ENCODE measurements at regions not wholly inside any gene's neighbourhood (a gene's known extent, or its start where the extent isn't known, plus 50 kb on each side); places are given as distances from the start of the nearest gene placed in this dataset.

GRCh38 chr6:66970373-66970772, 1263.3 kb upstream of the EYS start:
- Histone ChIP-seq H3K27ac (no peak overlapping the region), H3K4me3 (ENCODE audit: low read depth, low read length) (no peak overlapping the region), H3K36me3 (replicated peaks) (no peaks in the 10 kb centered on the region), H3K27me3 (replicated peaks) (no peaks in the 10 kb centered on the region)
- in situ Hi-C loops (cut with HindIII; ENCODE audit: low pct_ligation_motif_present, low sequenced_read_pairs): no loop called here
- no peak for DNase-seq
- no peak for TF ChIP-seq CTCF (IDR thresholded peaks at IDR 0.05; ENCODE audit: low read depth, low read length, missing control alignments)

GRCh38 chr6:66965227-66965626, 1258.2 kb upstream of the EYS start:
- in situ Hi-C loops (cut with HindIII; ENCODE audit: low pct_ligation_motif_present, low sequenced_read_pairs): no loop called here
- no peak for DNase-seq
- no peak overlapping the region for H3K27ac ChIP-seq
- no peak for TF ChIP-seq CTCF (IDR thresholded peaks at IDR 0.05; ENCODE audit: low read depth, low read length, missing control alignments)
- H3K4me3 ChIP-seq (ENCODE audit: low read depth, low read length): no peak overlapping the region
- no peaks in the 10 kb centered on the region for H3K27me3 ChIP-seq (replicated peaks)
- no peaks in the 10 kb centered on the region for H3K36me3 ChIP-seq (replicated peaks)

- no peak overlapping the region for H3K27ac ChIP-seq
- in situ Hi-C loops (cut with HindIII; ENCODE audit: low pct_ligation_motif_present, low sequenced_read_pairs): no loop called here
- H3K36me3 ChIP-seq (replicated peaks): no peaks in the 10 kb centered on the region
- TF ChIP-seq CTCF (IDR thresholded peaks at IDR 0.05; ENCODE audit: low read depth, low read length, missing control alignments): no peak
- no peak for DNase-seq
- no peak overlapping the region for H3K4me3 ChIP-seq (ENCODE audit: low read depth, low read length)
- H3K27me3 ChIP-seq (replicated peaks): no peaks in the 10 kb centered on the region
Measured at GRCh38 chr6:66964216-66964615, 1257.2 kb upstream of the EYS start.

GRCh38 chr6:66962082-66962481, 1255.1 kb upstream of the EYS start:
- no peak for TF ChIP-seq CTCF (IDR thresholded peaks at IDR 0.05; ENCODE audit: low read depth, low read length, missing control alignments)
- Histone ChIP-seq H3K4me3 (ENCODE audit: low read depth, low read length) (no peak overlapping the region), H3K36me3 (replicated peaks) (no peaks in the 10 kb centered on the region), H3K27me3 (replicated peaks) (no peaks in the 10 kb centered on the region), H3K27ac (no peak overlapping the region)
- no peak for DNase-seq
- in situ Hi-C loops (cut with HindIII; ENCODE audit: low pct_ligation_motif_present, low sequenced_read_pairs): no loop called here

- no peak for DNase-seq
- H3K27ac ChIP-seq: no peak overlapping the region
- in situ Hi-C loops (cut with HindIII; ENCODE audit: low pct_ligation_motif_present, low sequenced_read_pairs): no loop called here
- TF ChIP-seq CTCF (IDR thresholded peaks at IDR 0.05; ENCODE audit: low read depth, low read length, missing control alignments): no peak
- H3K36me3 ChIP-seq (replicated peaks): no peaks in the 10 kb centered on the region
- H3K27me3 ChIP-seq (replicated peaks): no peaks in the 10 kb centered on the region
- H3K4me3 ChIP-seq (ENCODE audit: low read depth, low read length): no peak overlapping the region
Measured at GRCh38 chr6:66961191-66961590, 1254.2 kb upstream of the EYS start.

GRCh38 chr6:66949191-66949661, 1242.2 kb upstream of the EYS start:
- H3K27me3 ChIP-seq (replicated peaks): no peaks in the 10 kb centered on the region
- H3K27ac ChIP-seq: no peak overlapping the region
- in situ Hi-C loops (cut with HindIII; ENCODE audit: low pct_ligation_motif_present, low sequenced_read_pairs): no loop called here
- H3K4me3 ChIP-seq (ENCODE audit: low read depth, low read length): no peak overlapping the region
- H3K36me3 ChIP-seq (replicated peaks): no peaks in the 10 kb centered on the region
- TF ChIP-seq CTCF (IDR thresholded peaks at IDR 0.05; ENCODE audit: low read depth, low read length, missing control alignments): no peak
- DNase-seq: no peak

All from brain microvascular endothelial cell (primary cell).